Spinal cord (tissue), 9 donors: ENCODE measurements at regions not wholly inside any gene's neighbourhood (a gene's known extent, or its start where the extent isn't known, plus 50 kb on each side); places are given as distances from the start of the nearest gene placed in this dataset.
A peak's percentile ranks its signal among the peaks of the same experiment; 100 is the strongest.

Experiments used
- DNase-seq, 6 donors: peaks; one replicate each; pipeline versions ENCODE4 v3.0.0 to v3.0.0-alpha.2; 2013 to 2015; ENCODE audit warnings: low spot score in 6 of 6, low read depth in 4 of 6
- H3K27ac ChIP-seq: one replicate; pipeline ENCODE4 v1.5.1; 2013; ENCODE audit warnings: low read depth, low read length, control low read depth
- H3K27me3 ChIP-seq: one replicate; pipeline ENCODE4 v1.6.1; 2013; ENCODE audit warnings: low read length; ENCODE audit not compliant: control insufficient read depth, insufficient read depth
- H3K36me3 ChIP-seq: one replicate; pipeline ENCODE4 v1.6.1; 2013; ENCODE audit warnings: low read length; ENCODE audit not compliant: control insufficient read depth, insufficient read depth
- H3K4me1 ChIP-seq: one replicate; pipeline ENCODE4 v1.6.1; 2013; ENCODE audit warnings: low read length; ENCODE audit not compliant: control insufficient read depth, insufficient read depth
- H3K4me3 ChIP-seq: one replicate; pipeline ENCODE4 v1.5.1; 2013; ENCODE audit warnings: low read depth, low read length, control low read depth
- H3K9me3 ChIP-seq: one replicate; pipeline ENCODE4 v1.6.1; 2013; ENCODE audit warnings: low read length; ENCODE audit not compliant: control insufficient read depth, insufficient read depth
- WGBS: methylation state at CpG from one replicate; pipeline ENCODE4 v1.1.5; 2013; ENCODE audit warnings: missing lambda C conversion rate; ENCODE audit not compliant: insufficient coverage; 5-methylcytosine and 5-hydroxymethylcytosine counted together
- donor health status: healthy.

DNA sequence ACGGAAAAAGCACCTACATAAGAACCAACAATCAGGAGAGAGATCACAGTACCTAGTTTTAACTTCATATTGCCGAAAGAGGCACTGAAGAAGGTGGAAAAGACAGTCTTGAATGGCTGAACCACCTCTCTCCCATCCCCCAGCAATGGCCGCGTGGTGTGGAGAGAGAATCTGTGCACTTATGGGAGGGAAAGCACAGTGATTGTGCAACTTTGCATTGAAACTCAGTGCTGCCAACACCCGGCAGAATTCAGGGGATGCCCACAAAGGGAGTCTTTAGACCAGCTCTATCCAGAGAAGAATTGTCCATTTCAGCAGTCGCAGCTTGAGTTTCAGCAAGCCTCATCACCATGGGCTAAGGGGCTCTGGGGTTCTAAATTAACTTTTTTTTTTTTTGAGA is 186.3 kb upstream of the USP25 start:
- no peaks in the 10 kb centered on the region for H3K27me3 ChIP-seq
- no peaks in the 10 kb centered on the region for H3K36me3 ChIP-seq
- H3K9me3 ChIP-seq, result no peaks in the 10 kb centered on the region
- no peak overlapping the region for H3K27ac ChIP-seq
- 0% methylated on average over 1 of the region's 6 CpGs for WGBS
- no peaks in the 10 kb centered on the region for H3K4me1 ChIP-seq
- H3K4me3 ChIP-seq, result no peak overlapping the region
- no peak for DNase-seq

DNA sequence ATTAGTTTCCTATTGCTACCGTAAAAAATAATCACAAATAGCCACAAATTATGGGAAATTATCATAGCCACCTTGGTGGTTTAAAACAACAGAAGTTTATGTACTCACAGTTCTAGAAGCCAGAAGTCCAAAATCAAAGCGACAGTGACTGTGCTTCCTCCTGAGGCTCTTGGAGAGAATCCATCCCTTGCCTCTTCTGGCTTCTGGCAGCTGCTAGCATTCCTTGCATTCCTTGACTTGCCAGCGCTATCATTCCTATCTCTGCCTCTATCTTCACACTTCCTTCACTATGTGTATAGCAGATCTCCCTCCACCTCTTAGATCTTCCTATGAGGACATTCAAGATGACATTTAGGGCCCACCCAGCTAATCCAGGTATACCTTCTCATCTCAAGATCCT is 180.1 kb upstream of the USP25 start:
- no peak overlapping the region for H3K27ac ChIP-seq
- H3K4me3 ChIP-seq, result no peak overlapping the region
- WGBS, result 69% methylated on average over 2 of the region's 3 CpGs
- no peaks in the 10 kb centered on the region for H3K4me1 ChIP-seq
- no peak for DNase-seq
- no peaks in the 10 kb centered on the region for H3K36me3 ChIP-seq
- no peaks in the 10 kb centered on the region for H3K27me3 ChIP-seq
- no peaks in the 10 kb centered on the region for H3K9me3 ChIP-seq

DNA sequence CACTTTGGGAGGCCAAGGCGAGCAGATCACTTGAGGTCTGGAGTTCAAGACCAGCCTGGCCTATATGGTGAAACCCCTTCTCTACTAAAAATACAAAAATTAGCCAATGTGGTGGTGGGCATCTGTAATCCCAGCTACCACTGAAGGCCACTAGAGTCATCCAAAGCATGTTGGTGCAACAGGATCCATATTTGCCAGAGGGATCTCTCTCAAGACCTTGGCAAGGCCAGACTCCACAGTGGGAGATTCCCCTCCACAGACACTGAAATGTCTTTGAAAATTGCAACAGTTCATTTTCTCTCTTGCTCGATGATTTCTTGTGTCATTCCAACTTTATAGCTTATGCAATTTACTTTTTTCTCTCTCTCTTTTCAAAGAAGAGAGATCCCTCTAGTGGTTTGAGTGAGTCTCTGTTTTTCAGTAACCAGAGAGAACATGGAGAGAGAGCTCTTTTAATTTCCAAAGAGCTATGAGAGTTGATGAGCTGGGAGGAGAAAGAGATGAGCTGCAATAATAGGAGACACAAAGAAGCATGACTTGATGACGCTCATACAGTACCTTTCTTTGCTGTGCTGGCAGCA is 176.8 kb upstream of the USP25 start:
- no peaks in the 10 kb centered on the region for H3K36me3 ChIP-seq
- 75% methylated on average over 1 of the region's 3 CpGs for WGBS
- DNase-seq, result peak in 2 of 6 donors; percentile 15 to 28
- no peaks in the 10 kb centered on the region for H3K4me1 ChIP-seq
- H3K27me3 ChIP-seq, result no peaks in the 10 kb centered on the region
- no peak overlapping the region for H3K27ac ChIP-seq
- no peak overlapping the region for H3K4me3 ChIP-seq
- no peaks in the 10 kb centered on the region for H3K9me3 ChIP-seq

DNA sequence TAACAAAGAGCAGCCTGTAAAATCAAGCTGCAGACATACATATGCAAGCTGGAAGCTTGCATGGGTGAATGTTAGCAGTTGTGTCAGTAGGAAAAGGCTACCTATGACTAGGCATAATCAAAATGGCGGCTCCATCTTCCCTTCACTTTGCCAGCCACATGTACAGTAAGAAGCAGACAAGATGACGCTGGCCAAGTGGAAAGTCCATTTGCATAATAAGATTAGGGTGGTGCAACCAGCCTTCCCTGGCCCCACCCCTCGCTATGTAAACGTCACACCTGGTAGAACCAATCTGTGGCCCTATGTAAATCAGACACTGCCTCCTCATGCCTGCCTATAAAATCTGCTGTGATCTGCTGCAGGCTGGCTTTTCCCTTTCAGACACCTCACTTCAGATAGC is 171.9 kb upstream of the USP25 start:
- Histone ChIP-seq H3K4me1 (no peaks in the 10 kb centered on the region), H3K27ac (no peak overlapping the region), H3K9me3 (no peaks in the 10 kb centered on the region), H3K36me3 (no peaks in the 10 kb centered on the region), H3K4me3 (no peak overlapping the region), H3K27me3 (no peaks in the 10 kb centered on the region)
- DNase-seq, result no peak
- 97% methylated on average over 2 of the region's 4 CpGs for WGBS

DNA sequence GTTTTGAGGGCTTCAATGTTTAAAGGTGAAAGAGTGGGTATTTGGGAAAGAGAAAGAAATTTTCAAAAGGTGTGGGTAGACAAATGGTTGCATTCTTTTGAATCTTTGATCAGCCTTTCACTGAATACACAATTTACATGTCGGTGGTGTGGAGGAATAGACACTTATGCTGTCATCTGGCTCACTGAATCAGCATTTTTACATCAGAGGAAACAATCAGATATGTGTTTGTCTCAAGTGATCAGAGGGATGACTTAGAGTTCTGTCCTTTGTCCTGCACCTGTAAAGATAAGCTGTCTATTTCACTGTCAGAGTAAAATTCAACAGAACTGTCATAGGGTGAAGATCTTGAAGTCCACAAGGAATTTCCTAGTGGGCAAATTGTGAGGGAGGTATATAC is 170.9 kb upstream of the USP25 start:
- WGBS, result no CpG with 5 or more reads among the region's 1 CpG
- no peaks in the 10 kb centered on the region for H3K4me1 ChIP-seq
- no peaks in the 10 kb centered on the region for H3K9me3 ChIP-seq
- no peaks in the 10 kb centered on the region for H3K36me3 ChIP-seq
- H3K4me3 ChIP-seq, result no peak overlapping the region
- no peaks in the 10 kb centered on the region for H3K27me3 ChIP-seq
- no peak for DNase-seq
- no peak overlapping the region for H3K27ac ChIP-seq

DNA sequence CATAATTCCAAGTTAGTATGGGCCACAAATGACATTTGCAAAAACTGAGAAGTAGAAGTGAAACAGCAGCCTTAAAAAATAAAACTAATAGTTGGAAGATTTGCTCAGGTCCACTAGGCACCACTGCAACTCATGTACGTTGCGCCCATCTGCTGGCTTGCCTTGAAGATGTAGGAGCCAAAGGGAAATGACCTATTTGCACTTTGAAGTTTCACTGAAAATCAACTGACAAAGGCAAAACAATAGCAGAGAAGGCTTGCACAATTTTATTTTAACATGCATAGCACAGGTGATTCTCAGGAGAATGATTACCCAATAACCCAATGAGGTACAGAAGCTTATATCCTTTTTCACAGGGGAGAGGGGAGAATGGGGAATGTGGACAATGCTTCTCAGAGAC is 170.1 kb upstream of the USP25 start:
- Histone ChIP-seq H3K27me3 (no peaks in the 10 kb centered on the region), H3K9me3 (no peaks in the 10 kb centered on the region), H3K4me1 (no peaks in the 10 kb centered on the region), H3K27ac (no peak overlapping the region), H3K4me3 (no peak overlapping the region), H3K36me3 (no peaks in the 10 kb centered on the region)
- DNase-seq, result no peak
- 87% methylated on average over 2 of the region's 2 CpGs for WGBS

DNA sequence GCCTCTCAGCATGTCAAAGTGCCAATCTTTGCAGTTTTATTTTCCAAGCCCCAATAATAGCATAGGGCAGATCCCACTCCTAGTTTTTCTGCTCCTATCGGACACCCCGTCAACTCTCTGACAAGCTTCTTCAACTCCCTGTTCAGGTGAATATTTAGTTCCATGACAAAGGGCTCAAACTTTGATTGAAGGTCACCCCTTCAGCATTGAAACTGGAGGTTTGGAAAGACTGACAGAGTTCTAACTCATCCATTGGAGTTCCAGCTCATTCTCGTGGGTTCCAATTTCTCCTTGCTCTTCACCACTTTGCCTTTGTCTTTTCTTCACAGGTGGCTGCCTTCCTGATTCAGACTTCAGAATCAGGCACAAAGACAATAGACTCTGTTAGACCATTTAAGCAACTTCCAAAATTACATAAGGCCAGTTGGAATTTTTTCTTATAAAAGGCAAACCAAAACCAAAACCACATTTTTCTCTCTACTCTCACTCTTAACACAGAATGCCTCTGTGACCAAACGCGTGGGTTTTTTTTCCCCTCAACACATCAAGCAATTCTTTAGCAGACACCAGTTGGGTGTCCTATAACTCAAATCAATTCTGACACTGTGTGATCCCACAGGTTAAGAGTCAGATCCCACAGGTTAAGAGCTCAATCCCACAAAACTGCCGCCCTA is 169.3 kb upstream of the USP25 start:
- WGBS, result 94% methylated on average over 6 of the region's 6 CpGs

DNA sequence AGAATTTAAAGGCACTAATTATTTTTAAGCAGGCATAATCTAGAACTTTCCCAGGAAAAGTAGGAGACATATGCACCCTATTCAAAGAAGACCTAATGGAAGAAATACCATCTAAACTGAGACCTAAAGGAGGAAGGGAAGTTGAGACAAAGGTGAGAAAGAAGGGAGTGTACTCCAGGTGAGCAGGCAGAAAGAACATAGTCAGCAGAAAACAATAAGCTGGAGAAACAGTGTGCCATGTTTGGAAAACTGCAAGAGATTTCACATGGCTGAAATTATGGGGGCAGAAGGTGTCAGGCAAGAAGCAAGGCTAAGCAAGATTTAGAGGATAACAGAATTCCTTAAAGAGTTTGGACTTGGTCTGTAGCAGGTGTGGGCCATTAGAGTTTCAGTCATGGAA is 167.0 kb upstream of the USP25 start:
- Histone ChIP-seq H3K36me3 (no peaks in the 10 kb centered on the region), H3K4me3 (no peak overlapping the region), H3K27ac (no peak overlapping the region), H3K27me3 (no peaks in the 10 kb centered on the region), H3K9me3 (no peaks in the 10 kb centered on the region), H3K4me1 (no peaks in the 10 kb centered on the region)
- no peak for DNase-seq

More for the DNA sequence above, 169.3 kb upstream of the USP25 start:
- no peaks in the 10 kb centered on the region for H3K4me1 ChIP-seq
- DNase-seq, result no peak
- H3K4me3 ChIP-seq, result no peak overlapping the region
- no peaks in the 10 kb centered on the region for H3K36me3 ChIP-seq
- H3K27ac ChIP-seq, result no peak overlapping the region
- no peaks in the 10 kb centered on the region for H3K9me3 ChIP-seq
- H3K27me3 ChIP-seq, result no peaks in the 10 kb centered on the region

DNA sequence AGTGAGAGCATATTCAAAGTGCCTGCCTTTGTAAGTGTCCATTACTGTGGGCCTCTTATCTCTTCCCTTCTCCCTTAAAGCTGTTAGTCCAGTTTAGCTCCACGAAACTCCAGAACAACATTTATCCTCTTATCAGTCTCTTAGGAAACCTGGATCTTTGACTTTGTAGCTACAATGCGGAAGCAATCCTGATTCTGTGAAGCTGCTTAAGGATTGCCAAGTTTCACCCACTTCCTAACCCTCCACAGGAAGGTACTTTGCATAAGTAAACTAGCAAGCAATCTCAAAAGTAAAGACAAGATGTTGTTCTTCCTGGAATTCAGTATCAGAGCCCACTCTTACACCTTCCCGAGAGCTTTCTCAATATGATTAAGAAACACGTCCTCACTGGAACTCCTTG is 164.9 kb upstream of the USP25 start:
- Histone ChIP-seq H3K9me3 (no peaks in the 10 kb centered on the region), H3K36me3 (no peaks in the 10 kb centered on the region), H3K27me3 (no peaks in the 10 kb centered on the region), H3K4me3 (no peak overlapping the region), H3K27ac (no peak overlapping the region), H3K4me1 (no peaks in the 10 kb centered on the region)
- WGBS, result no CpG with 5 or more reads among the region's 4 CpGs
- no peak for DNase-seq

DNA sequence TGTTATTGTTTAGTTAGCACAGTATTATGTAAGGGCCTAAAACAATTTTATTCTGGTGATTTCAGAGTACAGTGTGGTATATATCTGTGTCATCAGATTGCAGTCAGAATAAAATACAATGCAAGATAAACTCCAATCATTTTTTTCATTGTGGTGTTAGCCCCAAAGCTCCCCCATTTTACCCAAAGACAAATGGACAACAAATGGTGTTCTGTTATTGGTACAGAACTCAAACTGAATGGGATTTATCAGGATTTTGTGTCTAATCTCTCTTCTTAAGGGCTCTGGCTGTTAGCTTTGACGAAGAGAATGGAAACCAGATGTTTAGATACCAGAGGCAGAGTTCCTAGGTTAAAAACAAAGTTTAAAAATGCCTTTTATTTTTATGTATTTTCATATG is 163.1 kb upstream of the USP25 start:
- no peak overlapping the region for H3K4me3 ChIP-seq
- WGBS, result no CpG with 5 or more reads among the region's 1 CpG
- H3K36me3 ChIP-seq, result no peaks in the 10 kb centered on the region
- DNase-seq, result no peak
- H3K9me3 ChIP-seq, result no peaks in the 10 kb centered on the region
- no peak overlapping the region for H3K27ac ChIP-seq
- no peaks in the 10 kb centered on the region for H3K4me1 ChIP-seq
- no peaks in the 10 kb centered on the region for H3K27me3 ChIP-seq
